Type B pancreatic cell (in vitro differentiated cells): ENCODE measurements at regions not wholly inside any gene's neighbourhood (a gene's known extent, or its start where the extent isn't known, plus 50 kb on each side); places are given as distances from the start of the nearest gene placed in this dataset.

ENCODE experiments used
- DNase-seq: peaks from one replicate; pipeline ENCODE4 v3.0.0; 2021; ENCODE audit warnings: mixed read lengths; ENCODE audit not compliant: unreplicated experiment; ENCODE audit errors: extremely low spot score
- H3K27ac Mint-ChIP-seq: 2 replicates; pipeline ENCODE4 v1.8.0; 2021; ENCODE audit warnings: mild to moderate bottlenecking, mixed read lengths
- H3K27me3 Mint-ChIP-seq: 2 replicates; pipeline ENCODE4 v1.8.0; 2021; ENCODE audit warnings: mixed read lengths
- H3K36me3 Mint-ChIP-seq: 2 replicates; pipeline ENCODE4 v1.8.0; 2021; ENCODE audit warnings: mixed read lengths
- H3K4me1 Mint-ChIP-seq: one replicate; pipeline ENCODE4 v1.8.0; 2021; ENCODE audit warnings: mixed read lengths; ENCODE audit not compliant: unreplicated experiment
- H3K4me3 Mint-ChIP-seq: 2 replicates; pipeline ENCODE4 v1.8.0; 2021; ENCODE audit warnings: mild to moderate bottlenecking, mixed read lengths
- H3K9me3 Mint-ChIP-seq: 2 replicates; pipeline ENCODE4 v1.8.0; 2021; ENCODE audit warnings: mixed read lengths
- TF ChIP-seq, protein P1 (sequence below): fragments of 200-600 bp; sonication (generic); conservative IDR thresholded peaks from 2 replicates; pipeline ENCODE4 v1.5.0; 2021; ENCODE audit warnings: antibody characterized with exemption, mild to moderate bottlenecking

DNA sequence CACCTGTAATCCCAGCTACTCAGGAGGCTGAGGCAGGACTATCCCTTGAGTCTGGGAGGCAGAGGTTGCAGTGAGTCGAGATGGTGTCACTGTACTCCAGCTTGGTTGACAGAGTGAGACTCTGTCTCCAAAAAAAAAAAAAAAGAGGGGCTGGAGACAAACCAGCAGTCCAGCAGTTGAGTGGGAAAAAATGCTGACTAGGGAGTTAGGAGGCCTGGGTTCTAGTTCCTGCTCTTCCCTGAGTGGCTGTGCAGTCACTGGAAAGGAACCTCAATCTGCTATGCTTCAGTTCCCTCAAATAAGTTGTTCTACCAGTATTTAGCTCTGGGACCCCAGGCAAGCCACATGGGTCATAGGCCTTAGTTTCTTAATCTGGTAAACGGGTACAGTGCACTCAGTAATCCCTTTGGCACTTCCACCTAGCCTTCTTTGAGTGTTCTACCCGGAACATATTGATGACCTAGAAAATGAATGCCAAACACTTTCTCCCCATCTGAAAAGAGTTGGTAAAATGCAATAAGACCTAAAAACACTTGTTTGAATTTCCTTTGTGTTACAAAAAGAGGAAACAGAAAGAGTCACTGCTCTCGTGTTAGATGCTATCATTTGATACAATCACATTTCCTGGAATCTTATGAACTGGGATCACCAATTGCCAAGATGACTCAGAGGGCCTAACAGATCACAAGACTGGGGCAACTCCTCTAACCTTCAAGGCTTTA, 99.3 kb upstream of the EGFL6 start:
- DNase-seq: no peak
- Mint-ChIP-seq H3K27me3 (no peaks in the 10 kb centered on the region), H3K9me3 (peaks cover 9% of the 10 kb centered on the region), H3K4me1 (no peaks in the 10 kb centered on the region), H3K4me3 (no peak overlapping the region), H3K36me3 (no peaks in the 10 kb centered on the region), H3K27ac (no peak overlapping the region)
- TF ChIP-seq, protein P1, sequence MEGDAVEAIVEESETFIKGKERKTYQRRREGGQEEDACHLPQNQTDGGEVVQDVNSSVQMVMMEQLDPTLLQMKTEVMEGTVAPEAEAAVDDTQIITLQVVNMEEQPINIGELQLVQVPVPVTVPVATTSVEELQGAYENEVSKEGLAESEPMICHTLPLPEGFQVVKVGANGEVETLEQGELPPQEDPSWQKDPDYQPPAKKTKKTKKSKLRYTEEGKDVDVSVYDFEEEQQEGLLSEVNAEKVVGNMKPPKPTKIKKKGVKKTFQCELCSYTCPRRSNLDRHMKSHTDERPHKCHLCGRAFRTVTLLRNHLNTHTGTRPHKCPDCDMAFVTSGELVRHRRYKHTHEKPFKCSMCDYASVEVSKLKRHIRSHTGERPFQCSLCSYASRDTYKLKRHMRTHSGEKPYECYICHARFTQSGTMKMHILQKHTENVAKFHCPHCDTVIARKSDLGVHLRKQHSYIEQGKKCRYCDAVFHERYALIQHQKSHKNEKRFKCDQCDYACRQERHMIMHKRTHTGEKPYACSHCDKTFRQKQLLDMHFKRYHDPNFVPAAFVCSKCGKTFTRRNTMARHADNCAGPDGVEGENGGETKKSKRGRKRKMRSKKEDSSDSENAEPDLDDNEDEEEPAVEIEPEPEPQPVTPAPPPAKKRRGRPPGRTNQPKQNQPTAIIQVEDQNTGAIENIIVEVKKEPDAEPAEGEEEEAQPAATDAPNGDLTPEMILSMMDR: no peak

DNA sequence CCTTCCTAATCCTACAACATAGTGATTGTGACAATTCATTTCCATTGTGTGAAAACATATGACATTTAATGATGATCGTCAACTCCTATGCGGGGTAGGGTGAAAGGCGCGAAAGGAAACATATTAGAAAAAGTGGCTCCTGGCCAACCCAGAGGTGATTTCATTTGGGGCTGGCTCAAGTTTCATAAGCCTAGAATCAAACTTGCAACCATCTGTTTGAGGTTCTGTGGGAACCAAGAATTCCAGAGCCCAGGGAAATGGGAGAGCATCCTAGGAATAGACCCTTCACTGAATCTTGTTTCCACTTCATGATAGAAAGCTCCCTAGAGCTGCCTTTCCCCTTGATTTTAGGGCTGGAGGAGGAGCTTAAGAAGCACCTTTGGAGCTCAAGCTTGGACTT, 101.3 kb upstream of the EGFL6 start:
- TF ChIP-seq, protein P1: no peak
- Mint-ChIP-seq H3K27me3 (no peaks in the 10 kb centered on the region), H3K4me3 (no peak overlapping the region), H3K9me3 (peaks cover 8% of the 10 kb centered on the region), H3K4me1 (no peaks in the 10 kb centered on the region), H3K36me3 (no peaks in the 10 kb centered on the region), H3K27ac (no peak overlapping the region)
- no peak for DNase-seq

DNA sequence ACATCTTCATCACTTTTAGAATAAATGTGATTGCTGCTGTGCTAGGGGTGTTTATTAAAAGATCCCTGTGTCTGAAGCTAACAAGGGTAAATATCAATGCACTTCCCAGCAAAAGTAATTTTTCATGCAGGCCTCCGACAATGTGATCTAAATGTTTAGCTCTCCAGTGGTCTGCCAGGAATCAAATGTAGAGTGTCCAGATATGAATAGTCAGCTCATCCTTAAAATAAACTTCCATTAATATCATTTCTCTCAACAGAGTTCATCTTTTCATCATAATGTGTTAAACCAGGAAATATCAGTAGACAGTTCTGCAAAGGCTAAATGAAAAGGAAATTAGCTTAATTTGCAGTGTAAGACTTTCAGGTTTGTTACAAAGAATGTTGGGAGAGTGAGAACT, 102.2 kb upstream of the EGFL6 start:
- DNase-seq: no peak
- H3K9me3 Mint-ChIP-seq: peaks cover 14% of the 10 kb centered on the region

DNA sequence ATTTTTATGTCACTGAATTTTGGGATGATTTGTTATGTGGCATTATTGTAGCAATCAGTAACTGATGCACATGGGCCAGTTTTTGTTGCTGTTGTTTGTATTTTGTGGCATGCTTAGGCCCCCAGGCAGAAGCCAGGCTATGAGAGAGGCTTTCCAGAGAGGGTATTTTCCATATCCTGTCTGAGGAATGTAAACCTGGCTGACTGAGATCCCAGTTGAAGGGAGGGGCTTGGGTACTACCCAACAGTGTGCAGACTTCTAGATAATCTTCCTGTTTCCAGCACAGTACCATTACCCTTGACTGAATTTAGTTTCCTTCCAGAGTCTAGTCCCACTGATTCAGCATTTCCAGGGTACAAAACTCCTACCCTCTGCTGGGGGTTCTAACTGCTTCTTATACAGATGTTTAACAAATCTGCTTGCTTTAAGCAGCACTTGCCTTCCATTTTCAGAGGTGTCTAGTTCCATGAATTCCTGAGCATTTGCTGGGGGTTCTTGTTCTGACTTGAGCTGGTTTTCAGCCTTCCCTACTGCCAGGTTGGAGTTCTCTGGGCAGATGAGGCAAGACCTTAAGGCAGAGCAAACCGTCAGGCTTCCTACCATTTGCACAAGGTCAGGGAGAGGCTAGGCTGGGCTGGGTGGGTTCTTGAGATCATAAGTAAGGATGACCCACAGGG, 104.7 kb upstream of the EGFL6 start:
- peaks cover 3% of the 10 kb centered on the region for H3K36me3 Mint-ChIP-seq
- no peaks in the 10 kb centered on the region for H3K27me3 Mint-ChIP-seq
- TF ChIP-seq, protein P1: no peak
- no peak overlapping the region for H3K4me3 Mint-ChIP-seq
- H3K27ac Mint-ChIP-seq: no peak overlapping the region
- H3K9me3 Mint-ChIP-seq: peaks cover 14% of the 10 kb centered on the region
- H3K4me1 Mint-ChIP-seq: no peaks in the 10 kb centered on the region
- no peak for DNase-seq

More for the DNA sequence above, 102.2 kb upstream of the EGFL6 start:
- H3K4me1 Mint-ChIP-seq: no peaks in the 10 kb centered on the region
- H3K27me3 Mint-ChIP-seq: no peaks in the 10 kb centered on the region
- peaks cover 3% of the 10 kb centered on the region for H3K36me3 Mint-ChIP-seq
- TF ChIP-seq, protein P1: no peak
- no peak overlapping the region for H3K27ac Mint-ChIP-seq
- H3K4me3 Mint-ChIP-seq: no peak overlapping the region

DNA sequence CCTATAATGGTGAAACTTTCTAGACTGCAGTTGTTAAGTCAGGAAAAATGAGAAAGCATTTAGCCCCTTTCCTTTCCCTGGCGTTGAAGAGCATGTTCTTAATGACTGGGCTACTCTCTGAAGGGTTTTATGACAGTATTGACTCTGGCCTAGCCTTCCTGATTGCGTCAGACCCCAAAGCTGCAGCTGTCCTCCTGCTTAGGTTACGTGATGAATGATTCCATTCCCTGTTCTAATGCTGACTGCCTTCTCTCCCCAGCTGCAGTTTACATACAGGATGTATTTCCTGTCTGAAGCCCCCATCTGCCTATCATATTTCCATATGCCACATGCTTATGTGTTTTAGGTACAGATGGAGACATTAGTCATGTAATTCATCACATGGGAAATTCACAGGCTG, 105.8 kb upstream of the EGFL6 start:
- Mint-ChIP-seq H3K27me3 (no peaks in the 10 kb centered on the region), H3K4me3 (no peak overlapping the region), H3K9me3 (peaks cover 12% of the 10 kb centered on the region), H3K36me3 (peaks cover 3% of the 10 kb centered on the region), H3K27ac (no peak overlapping the region), H3K4me1 (no peaks in the 10 kb centered on the region)
- TF ChIP-seq, protein P1: no peak
- DNase-seq: no peak
